Subcutaneous abdominal adipose tissue (tissue), 5 donors: ENCODE measurements at regions not wholly inside any gene's neighbourhood (a gene's known extent, or its start where the extent isn't known, plus 50 kb on each side); places are given as distances from the start of the nearest gene placed in this dataset.

Experiments
- H3K27ac ChIP-seq: one replicate; pipeline ENCODE4 v1.7.0; 2013; ENCODE audit warnings: low read depth, mild to moderate bottlenecking, inconsistent platforms, low read length, moderate library complexity
- H3K27me3 ChIP-seq, 5 donors: one replicate each; pipeline ENCODE4 v1.7.0; 2013; ENCODE audit warnings: low read length in 5 of 5, inconsistent platforms in 1 of 5; ENCODE audit not compliant: control insufficient read depth in 5 of 5, insufficient read depth in 4 of 5
- H3K36me3 ChIP-seq, 5 donors: one replicate each; pipeline ENCODE4 v1.7.0; 2013; ENCODE audit warnings: low read length in 5 of 5; ENCODE audit not compliant: control insufficient read depth in 5 of 5, insufficient read depth in 5 of 5
- H3K4me1 ChIP-seq, 5 donors: one replicate each; pipeline ENCODE4 v1.7.0; 2013; ENCODE audit warnings: low read length in 5 of 5, mild to moderate bottlenecking in 3 of 5, moderate library complexity in 1 of 5; ENCODE audit not compliant: control insufficient read depth in 5 of 5, insufficient read depth in 5 of 5
- H3K4me3 ChIP-seq, 5 donors: one replicate each; pipeline ENCODE4 v1.7.0; 2013; ENCODE audit warnings: low read length in 5 of 5, low read depth in 1 of 5
- H3K9ac ChIP-seq, 5 donors: one replicate each; pipeline ENCODE4 v1.7.0; 2013; ENCODE audit warnings: low read length in 5 of 5, mild to moderate bottlenecking in 4 of 5, moderate library complexity in 3 of 5
- H3K9me3 ChIP-seq, 5 donors: one replicate each; pipeline ENCODE4 v1.7.0; 2013; ENCODE audit warnings: low read length in 5 of 5; ENCODE audit not compliant: control insufficient read depth in 5 of 5
- donor health status: healthy.
- donor health status: healthy.
- donor health status: healthy.
- donor health status: healthy.
- donor health status: healthy.

- Histone ChIP-seq H3K9ac (no peak overlapping the region), H3K27me3 (no peaks in the 10 kb centered on the region), H3K9me3 (peaks cover 0 to 9% (median 0%) of the 10 kb centered on the region in 5 donors), H3K4me3 (no peak overlapping the region), H3K36me3 (no peaks in the 10 kb centered on the region), H3K4me1 (no peaks in the 10 kb centered on the region), H3K27ac (no peak overlapping the region)
Observed at GRCh38 chr7:91527460-91527859, 263.2 kb downstream of the FZD1 start.

GRCh38 chr7:91533996-91534395 is 269.8 kb downstream of the FZD1 start:
- Histone ChIP-seq H3K9me3 (peaks cover 0 to 9% (median 0%) of the 10 kb centered on the region in 5 donors), H3K27ac (no peak overlapping the region), H3K9ac (no peak overlapping the region), H3K36me3 (no peaks in the 10 kb centered on the region), H3K4me1 (no peaks in the 10 kb centered on the region), H3K4me3 (no peak overlapping the region), H3K27me3 (no peaks in the 10 kb centered on the region)

GRCh38 chr7:91537260-91538152 is 273.3 kb downstream of the FZD1 start:
- no peak overlapping the region for H3K4me3 ChIP-seq
- no peak overlapping the region for H3K27ac ChIP-seq
- H3K27me3 ChIP-seq: no peaks in the 10 kb centered on the region
- H3K4me1 ChIP-seq: no peaks in the 10 kb centered on the region
- no peaks in the 10 kb centered on the region for H3K36me3 ChIP-seq
- H3K9me3 ChIP-seq: no peaks in the 10 kb centered on the region
- no peak overlapping the region for H3K9ac ChIP-seq

GRCh38 chr7:91541641-91542040 is 277.4 kb downstream of the FZD1 start:
- H3K27ac ChIP-seq: no peak overlapping the region
- no peak overlapping the region for H3K4me3 ChIP-seq
- no peaks in the 10 kb centered on the region for H3K9me3 ChIP-seq
- no peaks in the 10 kb centered on the region for H3K4me1 ChIP-seq
- H3K27me3 ChIP-seq: no peaks in the 10 kb centered on the region
- no peak overlapping the region for H3K9ac ChIP-seq
- H3K36me3 ChIP-seq: no peaks in the 10 kb centered on the region

GRCh38 chr7:91543646-91544045 is 279.4 kb downstream of the FZD1 start:
- no peak overlapping the region for H3K27ac ChIP-seq
- H3K36me3 ChIP-seq: no peaks in the 10 kb centered on the region
- H3K9ac ChIP-seq: no peak overlapping the region
- H3K9me3 ChIP-seq: no peaks in the 10 kb centered on the region
- H3K4me1 ChIP-seq: no peaks in the 10 kb centered on the region
- no peak overlapping the region for H3K4me3 ChIP-seq
- no peaks in the 10 kb centered on the region for H3K27me3 ChIP-seq

- Histone ChIP-seq H3K4me3 (no peak overlapping the region), H3K27me3 (no peaks in the 10 kb centered on the region), H3K9ac (no peak overlapping the region), H3K9me3 (no peaks in the 10 kb centered on the region), H3K4me1 (no peaks in the 10 kb centered on the region), H3K36me3 (no peaks in the 10 kb centered on the region), H3K27ac (no peak overlapping the region)
Observed at GRCh38 chr7:91549878-91550277, 285.6 kb downstream of the FZD1 start.

GRCh38 chr7:91550931-91551330 is 286.7 kb downstream of the FZD1 start:
- no peak overlapping the region for H3K4me3 ChIP-seq
- no peak overlapping the region for H3K9ac ChIP-seq
- H3K4me1 ChIP-seq: no peaks in the 10 kb centered on the region
- no peaks in the 10 kb centered on the region for H3K27me3 ChIP-seq
- no peaks in the 10 kb centered on the region for H3K9me3 ChIP-seq
- H3K36me3 ChIP-seq: no peaks in the 10 kb centered on the region
- H3K27ac ChIP-seq: no peak overlapping the region

GRCh38 chr7:91551377-91552175 is 287.3 kb downstream of the FZD1 start:
- Histone ChIP-seq H3K4me1 (no peaks in the 10 kb centered on the region), H3K9ac (no peak overlapping the region), H3K4me3 (no peak overlapping the region), H3K27me3 (no peaks in the 10 kb centered on the region), H3K9me3 (no peaks in the 10 kb centered on the region), H3K27ac (no peak overlapping the region), H3K36me3 (no peaks in the 10 kb centered on the region)

- no peak overlapping the region for H3K27ac ChIP-seq
- H3K9me3 ChIP-seq: no peaks in the 10 kb centered on the region
- no peak overlapping the region for H3K9ac ChIP-seq
- no peak overlapping the region for H3K4me3 ChIP-seq
- H3K27me3 ChIP-seq: no peaks in the 10 kb centered on the region
- H3K4me1 ChIP-seq: no peaks in the 10 kb centered on the region
- no peaks in the 10 kb centered on the region for H3K36me3 ChIP-seq
Observed at GRCh38 chr7:91553410-91553895, 289.2 kb downstream of the FZD1 start.

GRCh38 chr7:91554883-91555282 is 290.6 kb downstream of the FZD1 start:
- Histone ChIP-seq H3K9ac (no peak overlapping the region), H3K36me3 (no peaks in the 10 kb centered on the region), H3K4me1 (no peaks in the 10 kb centered on the region), H3K9me3 (no peaks in the 10 kb centered on the region), H3K27ac (no peak overlapping the region), H3K27me3 (no peaks in the 10 kb centered on the region), H3K4me3 (no peak overlapping the region)
